Testis (tissue), 2 donors: ENCODE measurements at regions not wholly inside any gene's neighbourhood (a gene's known extent, or its start where the extent isn't known, plus 50 kb on each side); places are given as distances from the start of the nearest gene placed in this dataset.

Experiments
- POLR2A ChIP-seq: fragments of 450-650 bp; IDR thresholded peaks from one replicate; pipeline ENCODE4 v1.6.1; 2017; ENCODE audit warnings: antibody characterized with exemption, mild to moderate bottlenecking, moderate library complexity
- TF ChIP-seq, protein P1 (sequence below), 3 experiments: fragments of 450-650 bp in 2 of 3; fragments of 200-600 bp in 1 of 3; sonication (generic) in 1 of 3; IDR thresholded peaks; one replicate each; pipeline ENCODE4 v1.5.1; 2016 to 2019; ENCODE audit warnings: antibody characterized with exemption in 3 of 3, mild to moderate bottlenecking in 2 of 3, moderate library complexity in 1 of 3

DNA sequence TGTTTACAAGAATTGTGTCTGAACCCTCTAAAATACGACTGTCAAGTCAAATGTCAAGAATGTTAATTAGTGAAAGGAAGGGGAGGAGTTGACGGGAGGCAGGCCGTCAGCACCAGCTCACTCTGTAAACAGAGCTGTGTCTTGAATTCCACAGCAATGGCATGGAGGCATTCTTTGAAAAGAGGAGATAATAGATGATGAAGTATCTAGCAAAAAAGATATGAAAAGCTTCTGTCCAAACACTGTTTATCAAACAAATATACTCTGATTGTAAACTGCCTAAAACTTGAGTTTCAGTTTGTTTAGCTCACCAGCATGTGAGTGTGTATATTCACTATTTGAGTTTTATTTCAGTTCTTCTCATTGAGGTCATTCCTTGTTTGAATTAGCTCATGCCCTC lies 94.7 kb upstream of the CDC42EP3 start:
- TF ChIP-seq, protein P1, sequence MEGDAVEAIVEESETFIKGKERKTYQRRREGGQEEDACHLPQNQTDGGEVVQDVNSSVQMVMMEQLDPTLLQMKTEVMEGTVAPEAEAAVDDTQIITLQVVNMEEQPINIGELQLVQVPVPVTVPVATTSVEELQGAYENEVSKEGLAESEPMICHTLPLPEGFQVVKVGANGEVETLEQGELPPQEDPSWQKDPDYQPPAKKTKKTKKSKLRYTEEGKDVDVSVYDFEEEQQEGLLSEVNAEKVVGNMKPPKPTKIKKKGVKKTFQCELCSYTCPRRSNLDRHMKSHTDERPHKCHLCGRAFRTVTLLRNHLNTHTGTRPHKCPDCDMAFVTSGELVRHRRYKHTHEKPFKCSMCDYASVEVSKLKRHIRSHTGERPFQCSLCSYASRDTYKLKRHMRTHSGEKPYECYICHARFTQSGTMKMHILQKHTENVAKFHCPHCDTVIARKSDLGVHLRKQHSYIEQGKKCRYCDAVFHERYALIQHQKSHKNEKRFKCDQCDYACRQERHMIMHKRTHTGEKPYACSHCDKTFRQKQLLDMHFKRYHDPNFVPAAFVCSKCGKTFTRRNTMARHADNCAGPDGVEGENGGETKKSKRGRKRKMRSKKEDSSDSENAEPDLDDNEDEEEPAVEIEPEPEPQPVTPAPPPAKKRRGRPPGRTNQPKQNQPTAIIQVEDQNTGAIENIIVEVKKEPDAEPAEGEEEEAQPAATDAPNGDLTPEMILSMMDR (IDR thresholded peaks at IDR 0.05): no peak
- TF ChIP-seq POLR2A: no peak
